Ishikawa (cell line): ENCODE measurements at regions not wholly inside any gene's neighbourhood (a gene's known extent, or its start where the extent isn't known, plus 50 kb on each side); places are given as distances from the start of the nearest gene placed in this dataset.

Experiments
- FOXM1 ChIP-seq: IDR thresholded peaks from 2 replicates; pipeline ENCODE4 v1.6.1; 2012; ENCODE audit warnings: low read depth, borderline replicate concordance
- YY1 ChIP-seq: IDR thresholded peaks from 2 replicates; pipeline ENCODE4 v1.6.1; 2012; ENCODE audit warnings: low read depth
- TF ChIP-seq, protein P1 (sequence below): IDR thresholded peaks from 2 replicates; pipeline ENCODE4 v1.6.1; 2012
- TF ChIP-seq, protein P2 (sequence below): IDR thresholded peaks from 2 replicates; pipeline ENCODE4 v1.6.1; 2012
- TF ChIP-seq, protein P3 (sequence below): IDR thresholded peaks from 2 replicates; pipeline ENCODE4 v1.6.1; 2012; ENCODE audit warnings: low read depth, mild to moderate bottlenecking

DNA sequence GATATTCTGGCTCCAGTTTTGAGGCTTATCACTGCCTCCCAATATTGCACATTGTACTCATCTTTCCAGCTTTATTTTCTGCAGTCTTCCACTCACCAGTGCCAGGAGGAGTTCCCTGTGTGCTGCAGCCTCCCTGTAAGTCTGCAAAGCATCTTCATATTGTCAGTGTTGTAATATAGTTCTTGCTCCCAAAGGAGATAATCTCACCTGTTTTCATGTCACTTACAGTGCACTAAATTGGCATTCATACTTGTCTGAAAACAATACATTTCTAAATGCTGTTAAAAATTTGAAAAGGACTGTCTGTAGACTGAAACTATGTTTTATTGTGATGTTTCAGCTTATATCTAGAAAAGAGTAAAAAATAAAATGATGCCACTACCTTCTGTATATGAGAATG is 146.8 kb upstream of the TMTC1 start:
- TF ChIP-seq, protein P1, sequence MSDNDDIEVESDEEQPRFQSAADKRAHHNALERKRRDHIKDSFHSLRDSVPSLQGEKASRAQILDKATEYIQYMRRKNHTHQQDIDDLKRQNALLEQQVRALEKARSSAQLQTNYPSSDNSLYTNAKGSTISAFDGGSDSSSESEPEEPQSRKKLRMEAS: no peak
- TF ChIP-seq, protein P2, sequence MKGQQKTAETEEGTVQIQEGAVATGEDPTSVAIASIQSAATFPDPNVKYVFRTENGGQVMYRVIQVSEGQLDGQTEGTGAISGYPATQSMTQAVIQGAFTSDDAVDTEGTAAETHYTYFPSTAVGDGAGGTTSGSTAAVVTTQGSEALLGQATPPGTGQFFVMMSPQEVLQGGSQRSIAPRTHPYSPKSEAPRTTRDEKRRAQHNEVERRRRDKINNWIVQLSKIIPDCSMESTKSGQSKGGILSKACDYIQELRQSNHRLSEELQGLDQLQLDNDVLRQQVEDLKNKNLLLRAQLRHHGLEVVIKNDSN: no peak
- TF ChIP-seq YY1 (no peak), FOXM1 (no peak)
- TF ChIP-seq, protein P3, sequence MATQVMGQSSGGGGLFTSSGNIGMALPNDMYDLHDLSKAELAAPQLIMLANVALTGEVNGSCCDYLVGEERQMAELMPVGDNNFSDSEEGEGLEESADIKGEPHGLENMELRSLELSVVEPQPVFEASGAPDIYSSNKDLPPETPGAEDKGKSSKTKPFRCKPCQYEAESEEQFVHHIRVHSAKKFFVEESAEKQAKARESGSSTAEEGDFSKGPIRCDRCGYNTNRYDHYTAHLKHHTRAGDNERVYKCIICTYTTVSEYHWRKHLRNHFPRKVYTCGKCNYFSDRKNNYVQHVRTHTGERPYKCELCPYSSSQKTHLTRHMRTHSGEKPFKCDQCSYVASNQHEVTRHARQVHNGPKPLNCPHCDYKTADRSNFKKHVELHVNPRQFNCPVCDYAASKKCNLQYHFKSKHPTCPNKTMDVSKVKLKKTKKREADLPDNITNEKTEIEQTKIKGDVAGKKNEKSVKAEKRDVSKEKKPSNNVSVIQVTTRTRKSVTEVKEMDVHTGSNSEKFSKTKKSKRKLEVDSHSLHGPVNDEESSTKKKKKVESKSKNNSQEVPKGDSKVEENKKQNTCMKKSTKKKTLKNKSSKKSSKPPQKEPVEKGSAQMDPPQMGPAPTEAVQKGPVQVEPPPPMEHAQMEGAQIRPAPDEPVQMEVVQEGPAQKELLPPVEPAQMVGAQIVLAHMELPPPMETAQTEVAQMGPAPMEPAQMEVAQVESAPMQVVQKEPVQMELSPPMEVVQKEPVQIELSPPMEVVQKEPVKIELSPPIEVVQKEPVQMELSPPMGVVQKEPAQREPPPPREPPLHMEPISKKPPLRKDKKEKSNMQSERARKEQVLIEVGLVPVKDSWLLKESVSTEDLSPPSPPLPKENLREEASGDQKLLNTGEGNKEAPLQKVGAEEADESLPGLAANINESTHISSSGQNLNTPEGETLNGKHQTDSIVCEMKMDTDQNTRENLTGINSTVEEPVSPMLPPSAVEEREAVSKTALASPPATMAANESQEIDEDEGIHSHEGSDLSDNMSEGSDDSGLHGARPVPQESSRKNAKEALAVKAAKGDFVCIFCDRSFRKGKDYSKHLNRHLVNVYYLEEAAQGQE: no peak
